B cell (primary cell): ENCODE measurements at regions not wholly inside any gene's neighbourhood (a gene's known extent, or its start where the extent isn't known, plus 50 kb on each side); places are given as distances from the start of the nearest gene placed in this dataset.

Experiments
- ATAC-seq: fragments of 200-7000 bp; cut with Tn5 transposase; one replicate; pipeline ENCODE4 v1.10.0; 2021; ENCODE audit warnings: low read depth, mild to moderate bottlenecking, moderate number of reproducible peaks, moderate library complexity
- CTCF ChIA-PET: fragments of 350-600 bp; sonication (Branson Sonifier 250); formaldehyde crosslinking; loops from one replicate; lab custom pipeline; 2021; ENCODE audit warnings: antibody characterized with exemption, inconsistent platforms; lab: Charles Lee
- POLR2A ChIA-PET: fragments of 350-600 bp; sonication (Branson Sonifier 250); formaldehyde crosslinking; loops from one replicate; lab custom pipeline; 2021; ENCODE audit warnings: antibody characterized with exemption; lab: Charles Lee
- DNase-seq: peaks from one replicate; pipeline ENCODE4 v3.0.0; 2013
- H2AFZ ChIP-seq: 2 replicates; pipeline ENCODE4 v1.6.1; 2012; ENCODE audit warnings: mild to moderate bottlenecking, low read depth, low read length; ENCODE audit not compliant: insufficient read depth, poor library complexity, severe bottlenecking
- H3K27ac ChIP-seq, 2 donors: 1 replicate in 1 of 2; 2 replicates in 1 of 2; pipeline ENCODE4 v1.5.1; 2012 to 2013; ENCODE audit warnings: low read length in 2 of 2, mild to moderate bottlenecking in 2 of 2, moderate library complexity in 1 of 2
- H3K27me3 ChIP-seq, 4 experiments: fragments of 200-600 bp in 1 of 4; sonication (generic) in 1 of 4; replicated peaks in 1 of 4; 1 replicate in 2 of 4; 2 replicates in 2 of 4; pipeline versions ENCODE4 v1.6.1 to v1.7.0; 2013 to 2016; ENCODE audit warnings: low read length in 3 of 4, mild to moderate bottlenecking in 2 of 4, mixed read lengths in 1 of 4, moderate library complexity in 1 of 4; ENCODE audit not compliant: insufficient read depth in 4 of 4, control insufficient read depth in 3 of 4; ENCODE audit errors: control extremely low read depth in 1 of 4
- H3K36me3 ChIP-seq, 2 experiments: replicated peaks in 1 of 2; 1 replicate in 1 of 2; 2 replicates in 1 of 2; pipeline versions ENCODE4 v1.6.1 to v1.7.1; 2013; ENCODE audit warnings: low read length in 1 of 2; ENCODE audit not compliant: insufficient read depth in 2 of 2, control insufficient read depth in 1 of 2; ENCODE audit errors: control extremely low read depth in 1 of 2, extremely low read depth in 1 of 2
- H3K4me1 ChIP-seq, 2 donors: fragments of 200-600 bp in 1 of 2; sonication (generic) in 1 of 2; 1 replicate in 1 of 2; 2 replicates in 1 of 2; pipeline versions ENCODE4 v1.5.1 to v1.6.1; 2013 to 2017; ENCODE audit warnings: low read length in 2 of 2; ENCODE audit not compliant: control insufficient read depth in 2 of 2, insufficient read depth in 2 of 2
- H3K4me2 ChIP-seq: replicated peaks from 2 replicates; pipeline ENCODE3; 2012; ENCODE audit warnings: mild to moderate bottlenecking, low read depth, low read length; ENCODE audit not compliant: poor library complexity, severe bottlenecking
- H3K4me3 ChIP-seq, 5 experiments: fragments of 200-600 bp in 1 of 5; sonication (generic) in 1 of 5; 1 replicate in 3 of 5; 2 replicates in 2 of 5; pipeline versions ENCODE4 v1.5.1 to v1.7.0; 2011 to 2016; ENCODE audit warnings: low read length in 4 of 5, mild to moderate bottlenecking in 4 of 5, low read depth in 2 of 5, control low read depth in 1 of 5, moderate library complexity in 1 of 5; ENCODE audit not compliant: insufficient read depth in 1 of 5; ENCODE audit errors: control extremely low read depth in 1 of 5, extremely low read depth in 1 of 5
- H3K79me2 ChIP-seq: fragments of 200-600 bp; sonication (generic); one replicate; pipeline ENCODE4 v1.6.0; 2016; ENCODE audit warnings: low read length; ENCODE audit not compliant: control insufficient read depth, insufficient read depth
- H3K9ac ChIP-seq: fragments of 200-600 bp; sonication (generic); 2 replicates; pipeline ENCODE4 v1.6.1; 2017; ENCODE audit warnings: mild to moderate bottlenecking, low read length, moderate library complexity
- H3K9me3 ChIP-seq, 3 donors: one replicate each; pipeline versions ENCODE4 v1.6.1 to v1.7.1; 2013; ENCODE audit warnings: low read length in 2 of 3; ENCODE audit not compliant: control insufficient read depth in 2 of 3, insufficient read depth in 1 of 3; ENCODE audit errors: control extremely low read depth in 1 of 3
- H4K20me1 ChIP-seq: 2 replicates; pipeline ENCODE4 v1.6.0; 2012; ENCODE audit warnings: mild to moderate bottlenecking, low read length; ENCODE audit not compliant: insufficient read depth, control insufficient read depth, poor library complexity, severe bottlenecking
- H3K27ac Mint-ChIP-seq: one replicate; pipeline ENCODE4 v1.8.0; 2021; ENCODE audit warnings: mixed read lengths
- H3K27me3 Mint-ChIP-seq: one replicate; pipeline ENCODE4 v1.8.0; 2021; ENCODE audit warnings: mixed read lengths
- H3K4me1 Mint-ChIP-seq: one replicate; pipeline ENCODE4 v1.8.0; 2021; ENCODE audit warnings: mixed read lengths
- H3K4me3 Mint-ChIP-seq: one replicate; pipeline ENCODE4 v1.8.0; 2021; ENCODE audit warnings: mixed read lengths
- H3K9me3 Mint-ChIP-seq: one replicate; pipeline ENCODE4 v1.8.0; 2022; ENCODE audit warnings: mixed read lengths; ENCODE audit not compliant: insufficient read depth
- CTCF ChIP-seq: fragments of 200-600 bp; IDR thresholded peaks from one replicate; pipeline ENCODE4 v1.8.0; 2022; ENCODE audit warnings: antibody characterized with exemption, mild to moderate bottlenecking
- EZH2 ChIP-seq: IDR thresholded peaks from 2 replicates; pipeline ENCODE4 v1.6.1; 2012; ENCODE audit warnings: borderline replicate concordance, low read depth, mild to moderate bottlenecking, moderate library complexity, low read length; ENCODE audit not compliant: insufficient read depth, poor library complexity, severe bottlenecking
- WGBS: methylation state at CpG from one replicate; pipeline ENCODE4 v1.1.5; 2013; ENCODE audit warnings: missing lambda C conversion rate; ENCODE audit not compliant: insufficient coverage; 5-methylcytosine and 5-hydroxymethylcytosine counted together
- intact Hi-C: fragments of 100-400 bp; cut with micrococcal nuclease; formaldehyde crosslinking; loops from one replicate; pipeline ENCODE4 v1.10.0; 2022

- H3K27ac ChIP-seq = no peak overlapping the region
- no peaks in the 10 kb centered on the region for H3K9me3 ChIP-seq
- WGBS = 32% methylated on average over 5 of the region's 9 CpGs
- DNase-seq (no peak), ATAC-seq (no peak)
- no peaks in the 10 kb centered on the region for H3K36me3 ChIP-seq
- Mint-ChIP-seq H3K4me3 (no peak overlapping the region), H3K27ac (no peak overlapping the region), H3K27me3 (peaks cover 7% of the 10 kb centered on the region), H3K4me1 (no peaks in the 10 kb centered on the region), H3K9me3 (no peaks in the 10 kb centered on the region)
- ChIA-PET POLR2A (no interaction called here), CTCF (no interaction called here)
- intact Hi-C loops = no loop called here
- no peak overlapping the region for H3K9ac ChIP-seq
- H3K4me1 ChIP-seq = peaks cover 0 to 4% of the 10 kb centered on the region in 2 donors
- no peaks in the 10 kb centered on the region for H4K20me1 ChIP-seq
- no peak overlapping the region for H2AFZ ChIP-seq
- no peak overlapping the region for H3K4me2 ChIP-seq
- H3K27me3 ChIP-seq = no peaks in the 10 kb centered on the region
- no peak for TF ChIP-seq CTCF
- no peaks in the 10 kb centered on the region for H3K79me2 ChIP-seq
- H3K4me3 ChIP-seq = no peak overlapping the region
Measured at GRCh38 chr16:77066896-77067496, 124.0 kb upstream of the MON1B start.

GRCh38 chr16:77067900-77068299, 123.1 kb upstream of the MON1B start:
- DNase-seq (no peak), ATAC-seq (no peak)
- H3K27me3 Mint-ChIP-seq = peaks cover 7% of the 10 kb centered on the region
- intact Hi-C loops = no loop called here
- H3K36me3 ChIP-seq = no peaks in the 10 kb centered on the region
- peaks cover 0 to 4% of the 10 kb centered on the region in 2 donors for H3K4me1 ChIP-seq
- no peaks in the 10 kb centered on the region for H3K9me3 ChIP-seq
- H3K79me2 ChIP-seq = no peaks in the 10 kb centered on the region
- no peak overlapping the region for H3K27ac ChIP-seq
- no peaks in the 10 kb centered on the region for H3K4me1 Mint-ChIP-seq
- H3K4me3 Mint-ChIP-seq = no peak overlapping the region
- no peaks in the 10 kb centered on the region for H3K27me3 ChIP-seq
- no peaks in the 10 kb centered on the region for H4K20me1 ChIP-seq
- WGBS = no CpG with 5 or more reads among the region's 2 CpGs
- ChIA-PET POLR2A (no interaction called here), CTCF (no interaction called here)
- no peak overlapping the region for H3K9ac ChIP-seq
- H3K9me3 Mint-ChIP-seq = no peaks in the 10 kb centered on the region
- no peak overlapping the region for H2AFZ ChIP-seq
- no peak overlapping the region for H3K4me2 ChIP-seq
- H3K27ac Mint-ChIP-seq = no peak overlapping the region
- no peak overlapping the region for H3K4me3 ChIP-seq
- TF ChIP-seq CTCF (no peak), EZH2 (no peak)
